Activated CD8-positive, alpha-beta memory T cell treated with anti-CD3 and anti-CD28 coated beads for 24 hours (primary cell): ENCODE measurements at regions not wholly inside any gene's neighbourhood (a gene's known extent, or its start where the extent isn't known, plus 50 kb on each side); places are given as distances from the start of the nearest gene placed in this dataset.

Experiments
- DNase-seq: peaks from one replicate; pipeline ENCODE4 v3.0.0-alpha.2; 2020

GRCh38 chr5:82417776-82418607 is 139.8 kb upstream of the RPS23 start:
- no peak for DNase-seq

- no peak for DNase-seq
Observed at GRCh38 chr5:82416512-82416911, 138.4 kb upstream of the RPS23 start.

GRCh38 chr5:82414041-82414388 is 135.9 kb upstream of the RPS23 start:
- DNase-seq: no peak

GRCh38 chr5:82413302-82414040 is 135.3 kb upstream of the RPS23 start:
- DNase-seq: no peak

GRCh38 chr5:82408033-82408432 is 129.9 kb upstream of the RPS23 start:
- DNase-seq: no peak

- DNase-seq: no peak
Observed at GRCh38 chr5:82406205-82406773, 128.1 kb upstream of the RPS23 start.

- DNase-seq: no peak
Observed at GRCh38 chr5:82405618-82406204, 127.6 kb upstream of the RPS23 start.

- no peak for DNase-seq
Observed at GRCh38 chr5:82405161-82405560, 127.0 kb upstream of the RPS23 start.

GRCh38 chr5:82404382-82404945 is 126.3 kb upstream of the RPS23 start:
- DNase-seq: no peak

- no peak for DNase-seq
Observed at GRCh38 chr5:82403724-82404123, 125.6 kb upstream of the RPS23 start.

- DNase-seq: no peak
Observed at GRCh38 chr5:82403026-82403425, 124.9 kb upstream of the RPS23 start.

GRCh38 chr5:82399111-82399510 is 121.0 kb upstream of the RPS23 start:
- no peak for DNase-seq

- DNase-seq: no peak
Observed at GRCh38 chr5:82397741-82398320, 119.7 kb upstream of the RPS23 start.

- DNase-seq: no peak
Observed at GRCh38 chr5:82396871-82397514, 118.8 kb upstream of the RPS23 start.

GRCh38 chr5:82396396-82396795 is 118.2 kb upstream of the RPS23 start:
- no peak for DNase-seq

GRCh38 chr5:82393951-82394350 is 115.8 kb upstream of the RPS23 start:
- no peak for DNase-seq

GRCh38 chr5:82390088-82390487 is 111.9 kb upstream of the RPS23 start:
- DNase-seq: no peak

GRCh38 chr5:82389347-82389746 is 111.2 kb upstream of the RPS23 start:
- DNase-seq: no peak

GRCh38 chr5:82388181-82388580 is 110.0 kb upstream of the RPS23 start:
- no peak for DNase-seq

- no peak for DNase-seq
Observed at GRCh38 chr5:82387819-82388166, 109.6 kb upstream of the RPS23 start.

- DNase-seq: no peak
Observed at GRCh38 chr5:82387001-82387818, 109.1 kb upstream of the RPS23 start.

- no peak for DNase-seq
Observed at GRCh38 chr5:82386576-82386975, 108.4 kb upstream of the RPS23 start.
